CD14-positive monocyte (primary cell): ENCODE measurements at regions not wholly inside any gene's neighbourhood (a gene's known extent, or its start where the extent isn't known, plus 50 kb on each side); places are given as distances from the start of the nearest gene placed in this dataset.
"Not testable (repeated sequence)": the region's sequence is repeated elsewhere in the genome, so short reads cannot be mapped to it uniquely, and the experiment has no call there.

Source experiments
- DNase-seq, 3 donors: peaks; one replicate each; pipeline ENCODE4 v3.0.0-alpha.2; 2011 to 2022
- H2AFZ ChIP-seq: 2 replicates; pipeline ENCODE4 v1.6.0; 2012; ENCODE audit warnings: mild to moderate bottlenecking, low read depth, low read length, inconsistent platforms; ENCODE audit not compliant: insufficient read depth, poor library complexity, severe bottlenecking
- H3K27ac ChIP-seq, 2 donors: 1 replicate in 1 of 2; 2 replicates in 1 of 2; pipeline ENCODE4 v1.5.1; 2012 to 2013; ENCODE audit warnings: low read length in 2 of 2, control low read depth in 1 of 2, inconsistent platforms in 1 of 2, low read depth in 1 of 2, mild to moderate bottlenecking in 1 of 2
- H3K27me3 ChIP-seq, 2 donors: one replicate each; pipeline versions ENCODE4 v1.6.0 to v1.6.1; 2011 to 2013; ENCODE audit warnings: low read length in 2 of 2; ENCODE audit not compliant: control insufficient read depth in 2 of 2, insufficient read depth in 2 of 2
- H3K36me3 ChIP-seq, 2 donors: replicated peaks in 1 of 2; 1 replicate in 1 of 2; 2 replicates in 1 of 2; pipeline versions ENCODE4 v1.5.1 to v1.6.1; 2012 to 2013; ENCODE audit warnings: low read length in 2 of 2, control low read depth in 1 of 2, inconsistent platforms in 1 of 2, mild to moderate bottlenecking in 1 of 2; ENCODE audit not compliant: insufficient read depth in 2 of 2, control insufficient read depth in 1 of 2
- H3K4me1 ChIP-seq, 2 donors: 1 replicate in 1 of 2; 2 replicates in 1 of 2; pipeline versions ENCODE4 v1.5.1 to v1.6.1; 2012 to 2013; ENCODE audit warnings: low read length in 2 of 2, control low read depth in 1 of 2, inconsistent platforms in 1 of 2, mild to moderate bottlenecking in 1 of 2, moderate library complexity in 1 of 2; ENCODE audit not compliant: insufficient read depth in 2 of 2, control insufficient read depth in 1 of 2
- H3K4me2 ChIP-seq: replicated peaks from 2 replicates; pipeline ENCODE3; 2012; ENCODE audit warnings: low read length, moderate library complexity, mild to moderate bottlenecking; ENCODE audit not compliant: poor library complexity, severe bottlenecking; ENCODE audit errors: extremely low read depth
- H3K4me3 ChIP-seq, 3 experiments: fragments of 200-600 bp in 1 of 3; sonication (generic) in 1 of 3; replicated peaks in 1 of 3; 1 replicate in 2 of 3; 2 replicates in 1 of 3; pipeline ENCODE4 v1.5.1; 2011 to 2013; ENCODE audit warnings: low read length in 3 of 3, mild to moderate bottlenecking in 3 of 3, control low read depth in 2 of 3, low read depth in 2 of 3, inconsistent platforms in 1 of 3, moderate library complexity in 1 of 3
- H3K79me2 ChIP-seq: 2 replicates; pipeline ENCODE4 v1.6.0; 2012; ENCODE audit warnings: mild to moderate bottlenecking, control low read depth, inconsistent platforms, low read length, moderate library complexity; ENCODE audit not compliant: insufficient read depth
- H3K9ac ChIP-seq: 2 replicates; pipeline ENCODE4 v1.6.0; 2017; ENCODE audit warnings: low read length, mild to moderate bottlenecking; ENCODE audit not compliant: insufficient read depth, poor library complexity, severe bottlenecking
- H3K9me3 ChIP-seq, 2 donors: replicated peaks in 1 of 2; 1 replicate in 1 of 2; 2 replicates in 1 of 2; pipeline versions ENCODE4 v1.5.1 to v1.6.1; 2012 to 2013; ENCODE audit warnings: low read length in 2 of 2, control low read depth in 1 of 2; ENCODE audit not compliant: control insufficient read depth in 1 of 2, insufficient read depth in 1 of 2
- H4K20me1 ChIP-seq: 2 replicates; pipeline ENCODE4 v1.6.0; 2012; ENCODE audit warnings: mild to moderate bottlenecking, low read length, control low read depth, moderate library complexity; ENCODE audit not compliant: insufficient read depth
- H3K27ac Mint-ChIP-seq, 7 donors: one replicate each; pipeline ENCODE4 v1.8.0; 2020; ENCODE audit warnings: mild to moderate bottlenecking in 7 of 7, mixed read lengths in 7 of 7, moderate library complexity in 6 of 7, inconsistent platforms in 2 of 7
- H3K27me3 Mint-ChIP-seq, 3 donors: one replicate each; pipeline ENCODE4 v1.8.0; 2021 to 2022; ENCODE audit warnings: low read depth in 3 of 3, mild to moderate bottlenecking in 3 of 3, mixed read lengths in 3 of 3, moderate library complexity in 3 of 3, inconsistent platforms in 1 of 3
- H3K36me3 Mint-ChIP-seq, 2 donors: one replicate each; pipeline ENCODE4 v1.8.0; 2020; ENCODE audit warnings: mixed read lengths in 2 of 2, inconsistent platforms in 1 of 2, mild to moderate bottlenecking in 1 of 2
- H3K4me1 Mint-ChIP-seq: one replicate; pipeline ENCODE4 v1.8.0; 2020; ENCODE audit warnings: mild to moderate bottlenecking, mixed read lengths
- H3K4me3 Mint-ChIP-seq, 2 donors: one replicate each; pipeline ENCODE4 v1.8.0; 2020; ENCODE audit warnings: mild to moderate bottlenecking in 2 of 2, mixed read lengths in 2 of 2, moderate library complexity in 1 of 2
- H3K9me3 Mint-ChIP-seq, 7 donors: one replicate each; pipeline ENCODE4 v1.8.0; 2020 to 2022; ENCODE audit warnings: mixed read lengths in 7 of 7, mild to moderate bottlenecking in 6 of 7, moderate library complexity in 6 of 7, inconsistent platforms in 2 of 7
- CTCF ChIP-seq: fragments of 200-600 bp; IDR thresholded peaks from one replicate; pipeline ENCODE4 v1.8.0; 2022; ENCODE audit warnings: antibody characterized with exemption, mild to moderate bottlenecking
- WGBS: methylation state at CpG from one replicate; pipeline ENCODE4 v1.1.5; 2013; ENCODE audit warnings: missing lambda C conversion rate; ENCODE audit not compliant: insufficient coverage; 5-methylcytosine and 5-hydroxymethylcytosine counted together
- intact Hi-C, 2 donors: fragments of 100-400 bp; cut with micrococcal nuclease; formaldehyde crosslinking; loops; one replicate each; pipeline versions ENCODE4 v1.15.0 to v1.15.1; 2023

GRCh38 chr4:10384974-10385373, 72.3 kb downstream of the ZNF518B start:
- no peak overlapping the region for H3K27ac ChIP-seq
- intact Hi-C loops, result no loop called here
- H3K4me1 ChIP-seq, result no peaks in the 10 kb centered on the region
- no peak for TF ChIP-seq CTCF
- DNase-seq, result no peak
- H3K4me3 ChIP-seq, result no peak overlapping the region
- Mint-ChIP-seq H3K4me1 (no peaks in the 10 kb centered on the region), H3K4me3 (no peak overlapping the region), H3K27me3 (peaks cover 0 to 5% (median 0%) of the 10 kb centered on the region in 3 donors), H3K9me3 (peaks cover 0 to 4% (median 0%) of the 10 kb centered on the region in 7 donors), H3K36me3 (no peaks in the 10 kb centered on the region), H3K27ac (no peak overlapping the region)
- no peaks in the 10 kb centered on the region for H3K9me3 ChIP-seq
- H2AFZ ChIP-seq, result no peak overlapping the region
- H3K4me2 ChIP-seq, result no peak overlapping the region
- no peaks in the 10 kb centered on the region for H4K20me1 ChIP-seq
- H3K9ac ChIP-seq, result no peak overlapping the region
- H3K27me3 ChIP-seq, result peaks cover 0 to 2% of the 10 kb centered on the region in 2 donors
- H3K79me2 ChIP-seq, result no peaks in the 10 kb centered on the region
- WGBS, result no CpG with 5 or more reads among the region's 1 CpG
- no peaks in the 10 kb centered on the region for H3K36me3 ChIP-seq

- Histone ChIP-seq H3K4me2 (no peak overlapping the region), H3K4me3 (no peak overlapping the region), H3K4me1 (no peaks in the 10 kb centered on the region), H3K79me2 (no peaks in the 10 kb centered on the region), H3K27ac (no peak overlapping the region), H3K36me3 (no peaks in the 10 kb centered on the region), H2AFZ (no peak overlapping the region), H3K9me3 (no peaks in the 10 kb centered on the region), H3K27me3 (no peaks in the 10 kb centered on the region), H4K20me1 (no peaks in the 10 kb centered on the region), H3K9ac (no peak overlapping the region)
- Mint-ChIP-seq H3K27me3 (peaks cover 0 to 5% (median 0%) of the 10 kb centered on the region in 3 donors), H3K4me1 (no peaks in the 10 kb centered on the region), H3K4me3 (no peak overlapping the region), H3K27ac (no peak overlapping the region), H3K36me3 (no peaks in the 10 kb centered on the region), H3K9me3 (peaks cover 0 to 4% (median 0%) of the 10 kb centered on the region in 7 donors)
- intact Hi-C loops, result no loop called here
- no peak for TF ChIP-seq CTCF
- no CpG with 5 or more reads among the region's 3 CpGs for WGBS
- DNase-seq, result no peak
Observed at GRCh38 chr4:10383417-10383816, 73.8 kb downstream of the ZNF518B start.

- H3K9me3 ChIP-seq, H2AFZ ChIP-seq, H3K36me3 Mint-ChIP-seq, H3K9ac ChIP-seq, H3K4me3 ChIP-seq, H4K20me1 ChIP-seq, H3K27ac Mint-ChIP-seq, H3K79me2 ChIP-seq, intact Hi-C loops, DNase-seq, H3K4me1 Mint-ChIP-seq, H3K4me2 ChIP-seq, H3K4me3 Mint-ChIP-seq, H3K9me3 Mint-ChIP-seq, H3K27me3 ChIP-seq, H3K4me1 ChIP-seq, H3K27ac ChIP-seq, H3K27me3 Mint-ChIP-seq, H3K36me3 ChIP-seq: not testable (repeated sequence)
- WGBS, result 100% methylated on average over 1 of the region's 1 CpG
Observed at GRCh38 chr4:10382171-10382570, 75.1 kb downstream of the ZNF518B start.
